ENCODE measurements at regions not wholly inside any gene's neighbourhood (a gene's known extent, or its start where the extent isn't known, plus 50 kb on each side); places are given as distances from the start of the nearest gene placed in this dataset.

GRCh38 chr13:64438084-64438483 is 2792.1 kb downstream of the PCDH9 start:
- DNase-seq (ENCODE audit: low read depth): no peak

- no peak for DNase-seq (ENCODE audit: low read depth)
Measured at GRCh38 chr13:64429691-64430090, 2800.4 kb downstream of the PCDH9 start.

GRCh38 chr13:64428196-64428595 is 2801.9 kb downstream of the PCDH9 start:
- DNase-seq (ENCODE audit: low read depth): no peak

GRCh38 chr13:64423467-64423866 is 2806.7 kb downstream of the PCDH9 start:
- no peak for DNase-seq (ENCODE audit: low read depth)

GRCh38 chr13:64420181-64420580 is 2810.0 kb downstream of the PCDH9 start:
- no peak for DNase-seq (ENCODE audit: low read depth)

- DNase-seq (ENCODE audit: low read depth): no peak
Measured at GRCh38 chr13:64417581-64417980, 2812.6 kb downstream of the PCDH9 start.

- no peak for DNase-seq (ENCODE audit: low read depth)
Measured at GRCh38 chr13:64414381-64414780, 2815.8 kb downstream of the PCDH9 start.

GRCh38 chr13:64413529-64413928 is 2816.6 kb downstream of the PCDH9 start:
- DNase-seq (ENCODE audit: low read depth): no peak

GRCh38 chr13:64410276-64411053 is 2819.7 kb downstream of the PCDH9 start:
- no peak for DNase-seq (ENCODE audit: low read depth)

- no peak for DNase-seq (ENCODE audit: low read depth)
Measured at GRCh38 chr13:64397701-64398100, 2832.4 kb downstream of the PCDH9 start.

- no peak for DNase-seq (ENCODE audit: low read depth)
Measured at GRCh38 chr13:64377606-64378005, 2852.5 kb downstream of the PCDH9 start.

GRCh38 chr13:64371461-64371860 is 2858.7 kb downstream of the PCDH9 start:
- DNase-seq (ENCODE audit: low read depth): no peak

- DNase-seq (ENCODE audit: low read depth): no peak
Measured at GRCh38 chr13:64371045-64371444, 2859.1 kb downstream of the PCDH9 start.

GRCh38 chr13:64369121-64369520 is 2861.0 kb downstream of the PCDH9 start:
- no peak for DNase-seq (ENCODE audit: low read depth)

- no peak for DNase-seq (ENCODE audit: low read depth)
Measured at GRCh38 chr13:64362564-64362963, 2867.6 kb downstream of the PCDH9 start.

GRCh38 chr13:64347664-64348063 is 2882.5 kb downstream of the PCDH9 start:
- DNase-seq (ENCODE audit: low read depth): no peak

GRCh38 chr13:64339373-64340063 is 2890.6 kb downstream of the PCDH9 start:
- no peak for DNase-seq (ENCODE audit: low read depth)

GRCh38 chr13:64338671-64339070 is 2891.5 kb downstream of the PCDH9 start:
- no peak for DNase-seq (ENCODE audit: low read depth)

GRCh38 chr13:64333888-64334287 is 2896.2 kb downstream of the PCDH9 start:
- no peak for DNase-seq (ENCODE audit: low read depth)

- DNase-seq (ENCODE audit: low read depth): no peak
Measured at GRCh38 chr13:64332048-64332447, 2898.1 kb downstream of the PCDH9 start.

GRCh38 chr13:64327505-64328194 is 2902.5 kb downstream of the PCDH9 start:
- DNase-seq (ENCODE audit: low read depth): no peak

- DNase-seq (ENCODE audit: low read depth): no peak
Measured at GRCh38 chr13:64314331-64314730, 2898.7 kb upstream of the PCDH20 start.

- DNase-seq (ENCODE audit: low read depth): no peak
Measured at GRCh38 chr13:64311948-64312347, 2896.3 kb upstream of the PCDH20 start.

All from CMK (cell line).